Uterus (tissue), 3 donors: ENCODE measurements at regions not wholly inside any gene's neighbourhood (a gene's known extent, or its start where the extent isn't known, plus 50 kb on each side); places are given as distances from the start of the nearest gene placed in this dataset.

Experiments
- DNase-seq, 2 donors: peaks; one replicate each; pipeline ENCODE4 v3.0.0-alpha.2; 2019 to 2020
- H3K27ac ChIP-seq, 2 donors: fragments of 200-600 bp; sonication (generic); 1 replicate in 1 of 2; 2 replicates in 1 of 2; pipeline ENCODE4 v1.5.1; 2016 to 2018
- H3K27me3 ChIP-seq, 2 donors: fragments of 200-600 bp; sonication (generic); one replicate each; pipeline ENCODE4 v1.5.1; 2018 to 2019; ENCODE audit warnings: control low read depth in 1 of 2
- H3K36me3 ChIP-seq, 2 donors: fragments of 200-600 bp; sonication (generic); one replicate each; pipeline ENCODE4 v1.5.1; 2019; ENCODE audit warnings: control low read depth in 1 of 2
- H3K4me1 ChIP-seq, 2 donors: fragments of 200-600 bp; sonication (generic); one replicate each; pipeline ENCODE4 v1.5.1; 2018 to 2019; ENCODE audit warnings: control low read depth in 1 of 2
- H3K4me3 ChIP-seq, 2 donors: fragments of 200-600 bp; sonication (generic); 1 replicate in 1 of 2; 2 replicates in 1 of 2; pipeline ENCODE4 v1.5.1; 2018 to 2019; ENCODE audit warnings: mild to moderate bottlenecking in 1 of 2
- H3K9me3 ChIP-seq, 2 donors: fragments of 200-600 bp; sonication (generic); one replicate each; pipeline ENCODE4 v1.5.1; 2019; ENCODE audit warnings: control low read depth in 1 of 2
- POLR2A ChIP-seq, 2 donors: fragments of 450-650 bp; IDR thresholded peaks; one replicate each; pipeline ENCODE4 v1.6.1; 2016; ENCODE audit warnings: antibody characterized with exemption in 2 of 2, mild to moderate bottlenecking in 1 of 2, moderate library complexity in 1 of 2
- intact Hi-C: fragments of 100-400 bp; cut with DNase I; formaldehyde crosslinking; loops from one replicate; pipeline ENCODE4 v1.15.1; 2023; ENCODE audit warnings: low total_unique reads
- TF ChIP-seq, protein P1 (sequence below), 4 experiments: fragments of 200-600 bp in 2 of 4; fragments of 450-650 bp in 2 of 4; sonication (generic) in 2 of 4; IDR thresholded peaks; one replicate each; pipeline ENCODE4 v1.5.1; 2016 to 2019; ENCODE audit warnings: antibody characterized with exemption in 4 of 4, mild to moderate bottlenecking in 2 of 4, moderate library complexity in 1 of 4
- donor health status: DM: yes; HTN: yes; CAD: no.

DNA sequence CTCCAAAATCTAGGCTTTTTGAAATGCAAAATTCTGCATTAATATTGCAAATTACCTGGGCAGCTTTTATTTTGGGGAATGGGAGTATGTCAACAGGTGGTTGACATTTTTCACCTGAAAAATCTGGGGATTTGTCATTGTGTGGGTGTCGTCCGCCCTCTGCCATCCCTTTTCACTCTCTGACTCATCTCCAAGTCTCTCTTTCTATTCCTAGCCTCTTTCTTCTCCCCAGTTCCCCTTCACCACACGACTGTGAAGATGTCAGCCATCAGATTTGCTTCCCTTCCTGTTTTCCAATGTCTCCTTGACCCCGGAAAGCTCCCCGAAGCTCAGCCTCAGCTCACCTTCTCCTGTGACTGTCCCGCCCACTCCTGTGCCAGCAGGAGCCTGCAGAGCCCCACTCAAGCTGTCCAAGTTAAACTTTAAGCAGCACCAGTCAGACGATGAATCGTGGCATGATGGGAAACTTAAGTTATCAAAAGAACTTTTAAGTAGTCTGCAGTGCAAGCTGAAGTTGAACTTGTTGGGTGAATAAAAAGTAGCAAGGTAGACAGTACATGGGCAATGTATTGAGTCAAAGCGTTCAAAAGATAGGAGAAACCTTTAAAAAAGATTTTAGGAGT, 590.2 kb downstream of the VRK1 start:
- Histone ChIP-seq H3K36me3 (no peaks in the 10 kb centered on the region), H3K27ac (no peak overlapping the region), H3K27me3 (no peaks in the 10 kb centered on the region), H3K4me3 (no peak overlapping the region), H3K4me1 (no peaks in the 10 kb centered on the region), H3K9me3 (no peaks in the 10 kb centered on the region)
- no peak for DNase-seq
- intact Hi-C loops = no loop called here
- no peak for TF ChIP-seq POLR2A (IDR thresholded peaks at IDR 0.05)
- TF ChIP-seq, protein P1, sequence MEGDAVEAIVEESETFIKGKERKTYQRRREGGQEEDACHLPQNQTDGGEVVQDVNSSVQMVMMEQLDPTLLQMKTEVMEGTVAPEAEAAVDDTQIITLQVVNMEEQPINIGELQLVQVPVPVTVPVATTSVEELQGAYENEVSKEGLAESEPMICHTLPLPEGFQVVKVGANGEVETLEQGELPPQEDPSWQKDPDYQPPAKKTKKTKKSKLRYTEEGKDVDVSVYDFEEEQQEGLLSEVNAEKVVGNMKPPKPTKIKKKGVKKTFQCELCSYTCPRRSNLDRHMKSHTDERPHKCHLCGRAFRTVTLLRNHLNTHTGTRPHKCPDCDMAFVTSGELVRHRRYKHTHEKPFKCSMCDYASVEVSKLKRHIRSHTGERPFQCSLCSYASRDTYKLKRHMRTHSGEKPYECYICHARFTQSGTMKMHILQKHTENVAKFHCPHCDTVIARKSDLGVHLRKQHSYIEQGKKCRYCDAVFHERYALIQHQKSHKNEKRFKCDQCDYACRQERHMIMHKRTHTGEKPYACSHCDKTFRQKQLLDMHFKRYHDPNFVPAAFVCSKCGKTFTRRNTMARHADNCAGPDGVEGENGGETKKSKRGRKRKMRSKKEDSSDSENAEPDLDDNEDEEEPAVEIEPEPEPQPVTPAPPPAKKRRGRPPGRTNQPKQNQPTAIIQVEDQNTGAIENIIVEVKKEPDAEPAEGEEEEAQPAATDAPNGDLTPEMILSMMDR (IDR thresholded peaks at IDR 0.05) = no peak

DNA sequence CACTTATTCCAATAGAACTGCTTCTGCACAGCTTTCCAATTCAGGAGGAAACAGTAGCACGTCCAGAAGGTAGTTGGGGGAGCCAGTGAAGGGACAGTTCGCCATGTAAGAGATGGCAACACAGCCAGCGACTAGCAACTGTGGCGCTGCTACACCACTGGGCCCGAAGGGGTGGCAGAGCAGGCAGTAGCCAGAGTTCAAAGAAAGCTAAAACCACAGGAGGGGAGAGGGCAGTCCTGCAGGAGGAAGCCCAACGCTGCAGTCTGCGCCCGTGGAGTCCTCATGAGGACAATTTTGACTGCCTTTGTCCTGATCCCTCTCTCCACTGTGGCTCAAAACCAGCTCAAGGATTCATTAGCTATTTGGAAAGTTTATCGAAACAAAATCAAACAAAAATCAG, 591.2 kb downstream of the VRK1 start:
- no peak for DNase-seq
- H3K4me1 ChIP-seq = no peaks in the 10 kb centered on the region
- no peaks in the 10 kb centered on the region for H3K36me3 ChIP-seq
- H3K4me3 ChIP-seq = no peak overlapping the region
- H3K9me3 ChIP-seq = no peaks in the 10 kb centered on the region
- TF ChIP-seq POLR2A (IDR thresholded peaks at IDR 0.05) = no peak
- TF ChIP-seq, protein P1 (IDR thresholded peaks at IDR 0.05) = no peak
- H3K27ac ChIP-seq = no peak overlapping the region
- intact Hi-C loops = no loop called here
- H3K27me3 ChIP-seq = no peaks in the 10 kb centered on the region

DNA sequence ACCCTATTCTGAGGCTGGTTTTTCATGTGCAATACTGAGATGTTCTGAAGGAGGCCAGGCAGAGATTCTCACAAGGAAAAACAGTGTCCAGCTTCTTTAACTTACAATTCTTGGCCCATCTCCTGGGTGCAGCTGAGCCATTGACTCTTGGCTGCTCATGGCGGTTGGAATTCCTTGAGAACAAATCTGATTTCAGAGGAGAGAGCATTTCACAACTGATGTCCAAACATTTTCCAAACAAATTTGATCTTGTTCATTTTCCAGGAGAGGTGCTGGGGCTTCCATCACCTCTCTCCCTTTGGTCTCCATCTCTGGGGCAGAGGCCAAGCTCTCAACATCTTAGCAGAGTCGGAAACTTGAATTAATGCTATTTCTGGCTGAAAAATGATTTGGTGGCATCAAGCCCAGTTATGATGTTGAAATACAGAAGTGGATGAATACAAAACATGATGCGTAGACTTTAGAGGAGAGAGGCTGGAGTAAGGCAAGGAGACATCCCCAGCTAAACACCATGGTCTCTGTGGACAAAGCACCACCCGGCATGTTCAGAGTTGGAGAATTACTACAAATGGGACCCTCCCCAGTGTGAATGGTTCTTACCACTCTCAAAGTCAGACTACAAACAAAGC, 593.0 kb downstream of the VRK1 start:
- no peak overlapping the region for H3K4me3 ChIP-seq
- no peaks in the 10 kb centered on the region for H3K27me3 ChIP-seq
- no peaks in the 10 kb centered on the region for H3K9me3 ChIP-seq
- DNase-seq = peak in 1 of 2 donors; percentile 35
- no peaks in the 10 kb centered on the region for H3K4me1 ChIP-seq
- no peak overlapping the region for H3K27ac ChIP-seq
- no peaks in the 10 kb centered on the region for H3K36me3 ChIP-seq
- TF ChIP-seq, protein P1 (IDR thresholded peaks at IDR 0.05) = no peak
- no peak for TF ChIP-seq POLR2A (IDR thresholded peaks at IDR 0.05)
- intact Hi-C loops = no loop called here

DNA sequence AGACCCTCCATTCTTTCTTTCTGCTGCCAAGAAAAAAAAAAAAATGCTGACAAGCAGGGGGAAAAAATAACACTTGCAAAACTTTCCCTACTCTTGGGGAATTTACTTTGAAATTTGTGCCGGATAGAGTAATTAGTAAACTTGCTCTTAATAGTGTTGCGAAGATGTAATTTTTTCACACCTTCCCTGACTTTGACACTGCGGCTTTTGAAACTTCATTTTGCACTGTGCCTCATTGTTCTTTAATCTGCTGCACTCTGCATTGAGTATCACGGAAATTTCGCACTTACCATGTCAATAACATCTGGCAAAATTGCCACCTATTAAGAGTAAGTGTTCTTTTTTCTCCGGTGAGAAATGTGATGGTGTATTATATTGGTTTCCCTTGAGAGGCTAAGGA, 596.1 kb downstream of the VRK1 start:
- DNase-seq = no peak
- Histone ChIP-seq H3K36me3 (no peaks in the 10 kb centered on the region), H3K27me3 (no peaks in the 10 kb centered on the region), H3K9me3 (no peaks in the 10 kb centered on the region), H3K4me1 (no peaks in the 10 kb centered on the region), H3K4me3 (no peak overlapping the region), H3K27ac (no peak overlapping the region)
- intact Hi-C loops = no loop called here
- TF ChIP-seq, protein P1 (IDR thresholded peaks at IDR 0.05) = no peak
- TF ChIP-seq POLR2A (IDR thresholded peaks at IDR 0.05) = no peak

DNA sequence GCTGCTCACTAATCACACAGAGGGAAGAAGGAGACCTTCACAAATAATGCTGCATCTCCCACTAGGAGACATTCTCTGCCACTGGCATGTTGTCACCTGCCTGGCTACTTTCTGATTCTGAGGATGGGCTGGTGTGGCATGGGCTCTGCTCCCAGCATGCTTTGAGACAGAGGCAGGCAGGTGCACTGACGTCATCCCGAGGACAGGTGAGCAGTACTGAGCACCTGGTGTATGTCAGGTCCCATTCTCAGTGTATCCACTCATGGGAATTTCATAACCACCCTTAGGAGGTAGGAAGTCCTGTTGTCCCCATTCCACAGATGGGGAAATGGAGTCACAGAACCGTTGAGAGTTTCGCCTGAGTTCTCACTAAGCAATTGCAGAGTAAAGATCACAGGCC, 597.9 kb downstream of the VRK1 start:
- Histone ChIP-seq H3K36me3 (no peaks in the 10 kb centered on the region), H3K27me3 (no peaks in the 10 kb centered on the region), H3K4me3 (no peak overlapping the region), H3K27ac (no peak overlapping the region), H3K4me1 (no peaks in the 10 kb centered on the region), H3K9me3 (no peaks in the 10 kb centered on the region)
- TF ChIP-seq POLR2A (IDR thresholded peaks at IDR 0.05) = no peak
- TF ChIP-seq, protein P1 (IDR thresholded peaks at IDR 0.05) = no peak
- DNase-seq = no peak
- intact Hi-C loops = no loop called here
